Mesendoderm (in vitro differentiated cells): ENCODE measurements at regions not wholly inside any gene's neighbourhood (a gene's known extent, or its start where the extent isn't known, plus 50 kb on each side); places are given as distances from the start of the nearest gene placed in this dataset.
A peak's percentile ranks its signal among the peaks of the same experiment; 100 is the strongest.

ENCODE experiments used
- DNase-seq: peaks from one replicate; pipeline ENCODE4 v3.0.0; 2013
- H2AK5ac ChIP-seq: 2 replicates; pipeline ENCODE4 v1.6.1; 2013; ENCODE audit warnings: low read length, inconsistent platforms
- H2BK120ac ChIP-seq: 2 replicates; pipeline ENCODE4 v1.6.1; 2013; ENCODE audit warnings: low read depth, mild to moderate bottlenecking, low read length, moderate library complexity, mixed read lengths
- H2BK15ac ChIP-seq: replicated peaks from 2 replicates; pipeline ENCODE4 v1.6.1; 2013; ENCODE audit warnings: low read depth, mild to moderate bottlenecking, moderate library complexity
- H2BK5ac ChIP-seq: 2 replicates; pipeline ENCODE4 v1.6.1; 2013; ENCODE audit warnings: low read length, inconsistent platforms
- H3K18ac ChIP-seq: 2 replicates; pipeline ENCODE4 v1.6.1; 2013; ENCODE audit warnings: mild to moderate bottlenecking, low read length, mixed read lengths
- H3K23ac ChIP-seq: one replicate; pipeline ENCODE4 v1.6.1; 2013; ENCODE audit warnings: low read length
- H3K27ac ChIP-seq: 2 replicates; pipeline ENCODE4 v1.5.1; 2013; ENCODE audit warnings: low read depth, mild to moderate bottlenecking, inconsistent platforms, low read length, moderate library complexity
- H3K27me3 ChIP-seq: 2 replicates; pipeline ENCODE4 v1.6.1; 2013; ENCODE audit warnings: low read length, control low read depth, mild to moderate bottlenecking, inconsistent platforms; ENCODE audit not compliant: insufficient read depth, poor library complexity
- H3K36me3 ChIP-seq: 2 replicates; pipeline ENCODE4 v1.6.1; 2013; ENCODE audit warnings: low read length, inconsistent platforms; ENCODE audit not compliant: control insufficient read depth, insufficient read depth
- H3K4ac ChIP-seq: one replicate; pipeline ENCODE4 v1.6.1; 2013; ENCODE audit warnings: low read depth, mild to moderate bottlenecking, low read length, moderate library complexity
- H3K4me1 ChIP-seq: 2 replicates; pipeline ENCODE4 v1.6.1; 2013; ENCODE audit warnings: low read depth, low read length, inconsistent platforms; ENCODE audit not compliant: control insufficient read depth
- H3K4me2 ChIP-seq: 2 replicates; pipeline ENCODE4 v1.6.1; 2013; ENCODE audit warnings: low read length
- H3K4me3 ChIP-seq: 2 replicates; pipeline ENCODE4 v1.5.1; 2013; ENCODE audit warnings: mild to moderate bottlenecking, low read length
- H3K56ac ChIP-seq: one replicate; pipeline ENCODE4 v1.6.1; 2013; ENCODE audit warnings: low read length
- H3K79me1 ChIP-seq: 2 replicates; pipeline ENCODE4 v1.6.1; 2013; ENCODE audit warnings: low read length, inconsistent platforms
- H3K79me2 ChIP-seq: 2 replicates; pipeline ENCODE4 v1.6.1; 2013; ENCODE audit warnings: mild to moderate bottlenecking, low read length; ENCODE audit not compliant: control insufficient read depth, insufficient read depth
- H3K9ac ChIP-seq: 2 replicates; pipeline ENCODE4 v1.6.1; 2013; ENCODE audit warnings: low read length, inconsistent platforms
- H4K5ac ChIP-seq: one replicate; pipeline ENCODE4 v1.6.1; 2013; ENCODE audit warnings: low read length
- H4K8ac ChIP-seq: one replicate; pipeline ENCODE4 v1.6.1; 2013; ENCODE audit warnings: low read depth, mild to moderate bottlenecking, control low read depth, low read length, moderate library complexity
- WGBS: extraction: QIAGEN DNeasy Blood & Tissue Kit; methylation state at CpG from one replicate; pipeline ENCODE4 v1.1.7; 2013; ENCODE audit warnings: low lambda C conversion rate, missing lambda C conversion rate; ENCODE audit not compliant: insufficient coverage; ENCODE audit errors: extremely low coverage; 5-methylcytosine and 5-hydroxymethylcytosine counted together

DNA sequence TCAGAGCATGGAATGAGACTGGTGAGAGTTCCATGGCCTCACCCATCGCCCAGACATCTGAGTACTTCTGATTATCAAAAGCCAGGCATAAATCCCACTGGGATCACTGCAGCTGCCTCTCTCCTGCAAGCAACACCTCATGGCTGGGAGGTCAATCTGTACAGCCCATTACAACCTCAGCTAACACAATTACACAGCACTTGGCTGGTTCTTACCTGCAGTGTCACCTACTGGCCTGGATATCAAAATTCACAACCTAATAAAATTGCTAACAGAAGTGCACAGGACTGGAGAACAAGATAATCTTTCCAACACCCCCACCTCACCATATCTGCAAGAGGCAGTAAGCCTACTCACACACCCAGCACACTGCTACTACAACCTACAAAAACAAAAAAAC is 341.7 kb upstream of the NDST3 start:
- no peak overlapping the region for H3K56ac ChIP-seq
- no peak overlapping the region for H3K18ac ChIP-seq
- H3K4me1 ChIP-seq: no peaks in the 10 kb centered on the region
- no peak overlapping the region for H2BK15ac ChIP-seq
- H3K4me3 ChIP-seq: no peak overlapping the region
- no peak overlapping the region for H3K27ac ChIP-seq
- H3K4ac ChIP-seq: no peak overlapping the region
- no peaks in the 10 kb centered on the region for H3K27me3 ChIP-seq
- H3K79me2 ChIP-seq: no peaks in the 10 kb centered on the region
- H3K79me1 ChIP-seq: no peaks in the 10 kb centered on the region
- no peak overlapping the region for H3K4me2 ChIP-seq
- no peak overlapping the region for H3K9ac ChIP-seq
- no peak overlapping the region for H2AK5ac ChIP-seq
- no peak overlapping the region for H2BK5ac ChIP-seq
- H4K5ac ChIP-seq: no peak overlapping the region
- no peak overlapping the region for H3K23ac ChIP-seq
- no peak overlapping the region for H2BK120ac ChIP-seq
- DNase-seq: peak; percentile 22
- no peak overlapping the region for H4K8ac ChIP-seq
- WGBS: no CpG with 5 or more reads among the region's 1 CpG
- no peaks in the 10 kb centered on the region for H3K36me3 ChIP-seq

DNA sequence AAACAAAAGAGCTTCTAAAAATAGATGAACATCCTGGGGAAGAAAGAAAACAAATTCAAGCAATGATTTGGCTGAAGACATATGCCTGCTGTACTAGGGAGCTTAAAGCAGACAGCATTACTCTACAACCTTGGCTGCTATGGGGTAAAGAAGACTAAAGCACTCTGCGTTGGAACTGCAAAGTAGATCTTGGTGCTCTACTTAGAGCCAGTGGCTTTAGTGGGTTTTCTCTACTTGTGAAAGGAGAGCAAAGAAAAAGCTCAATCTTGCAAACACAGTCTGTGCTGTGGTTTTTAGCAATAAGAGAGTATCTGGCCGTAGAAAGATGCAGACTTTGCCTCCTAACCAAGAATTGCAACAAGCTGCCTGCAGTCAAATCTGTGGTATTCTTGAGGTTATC is 334.7 kb upstream of the NDST3 start:
- no CpG with 5 or more reads among the region's 2 CpGs for WGBS

DNA sequence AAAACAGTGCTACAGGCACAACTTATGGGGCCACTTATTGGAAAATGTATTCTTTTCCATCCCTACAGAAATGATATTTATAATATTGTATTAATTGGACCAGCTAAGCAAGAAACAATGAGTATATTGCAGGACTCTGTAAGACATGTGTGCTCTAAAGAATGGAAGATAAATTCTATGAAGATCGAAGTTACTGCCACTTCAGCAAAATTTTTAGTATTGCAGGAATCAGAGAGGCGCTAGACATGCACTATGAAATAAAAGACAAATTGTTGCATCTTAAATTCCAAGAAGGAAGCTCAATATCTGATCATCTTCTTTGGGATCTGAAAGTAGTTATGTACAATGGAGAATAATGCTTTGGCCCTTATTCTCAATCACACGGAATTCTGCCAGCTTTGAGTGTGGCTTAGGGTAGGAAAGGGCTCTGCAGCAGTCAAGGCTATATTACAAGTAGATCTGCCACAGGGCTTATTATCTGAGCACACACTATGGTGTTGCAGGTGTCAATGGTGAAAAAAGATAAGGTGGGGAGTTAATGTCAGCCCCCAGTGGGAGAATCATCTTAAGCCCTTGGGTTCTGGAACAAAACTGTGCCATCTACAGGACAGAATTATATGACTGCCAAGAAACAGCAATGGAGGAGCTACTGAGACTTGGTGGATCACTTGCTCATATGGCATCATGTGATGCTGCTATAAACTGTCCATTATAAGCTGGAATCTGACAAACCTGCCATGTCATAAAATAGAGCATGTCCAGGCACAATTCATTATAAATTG is 334.0 kb upstream of the NDST3 start:
- no CpG with 5 or more reads among the region's 3 CpGs for WGBS

More for the DNA sequence above, 334.7 kb upstream of the NDST3 start:
- no peak overlapping the region for H3K4me2 ChIP-seq
- no peak overlapping the region for H2BK15ac ChIP-seq
- no peak overlapping the region for H4K8ac ChIP-seq
- no peak overlapping the region for H3K27ac ChIP-seq
- H2BK120ac ChIP-seq: no peak overlapping the region
- H3K4ac ChIP-seq: no peak overlapping the region
- no peak overlapping the region for H2AK5ac ChIP-seq
- H3K79me2 ChIP-seq: no peaks in the 10 kb centered on the region
- no peak overlapping the region for H3K56ac ChIP-seq
- H2BK5ac ChIP-seq: no peak overlapping the region
- DNase-seq: peak; percentile 8
- no peaks in the 10 kb centered on the region for H3K27me3 ChIP-seq
- H3K79me1 ChIP-seq: no peaks in the 10 kb centered on the region
- peak overlapping the region; percentile 75 for H3K18ac ChIP-seq
- peaks cover 4% of the 10 kb centered on the region for H3K4me1 ChIP-seq
- H3K9ac ChIP-seq: no peak overlapping the region
- H3K36me3 ChIP-seq: no peaks in the 10 kb centered on the region
- H3K23ac ChIP-seq: no peak overlapping the region
- no peak overlapping the region for H3K4me3 ChIP-seq
- no peak overlapping the region for H4K5ac ChIP-seq

DNA sequence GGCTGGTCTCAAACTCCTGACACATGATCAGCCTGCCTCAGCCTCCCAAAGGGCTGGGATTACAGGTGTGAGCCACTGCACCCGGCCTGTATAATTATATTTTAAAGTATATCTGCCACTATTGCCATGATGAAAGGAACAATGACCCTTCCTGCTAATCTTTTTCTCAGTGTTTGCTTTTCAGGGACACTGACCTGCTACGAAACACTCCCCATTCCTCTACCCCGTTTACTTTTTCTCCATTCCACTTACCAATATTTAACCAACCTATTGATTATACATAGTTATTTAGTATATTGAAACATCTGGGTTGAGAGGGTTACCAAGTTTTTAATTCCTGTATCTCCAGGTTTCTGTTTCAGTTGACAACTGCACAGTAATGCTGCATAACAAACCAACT is 331.9 kb upstream of the NDST3 start:
- Histone ChIP-seq H3K36me3 (no peaks in the 10 kb centered on the region), H3K4me2 (no peak overlapping the region), H4K5ac (no peak overlapping the region), H2AK5ac (no peak overlapping the region), H2BK5ac (no peak overlapping the region), H3K4me1 (peaks cover 4% of the 10 kb centered on the region), H4K8ac (no peak overlapping the region), H3K79me2 (no peaks in the 10 kb centered on the region), H3K4ac (no peak overlapping the region), H3K23ac (no peak overlapping the region), H2BK15ac (peak overlapping the region; percentile 36), H3K79me1 (no peaks in the 10 kb centered on the region), H3K27ac (no peak overlapping the region), H3K4me3 (no peak overlapping the region), H3K56ac (no peak overlapping the region), H3K18ac (no peak overlapping the region), H3K9ac (no peak overlapping the region), H3K27me3 (no peaks in the 10 kb centered on the region), H2BK120ac (no peak overlapping the region)
- WGBS: 100% methylated on average over 2 of the region's 3 CpGs
- no peak for DNase-seq

More for the DNA sequence above, 334.0 kb upstream of the NDST3 start:
- no peak overlapping the region for H3K4ac ChIP-seq
- no peak overlapping the region for H3K9ac ChIP-seq
- H2BK15ac ChIP-seq: no peak overlapping the region
- no peak overlapping the region for H3K56ac ChIP-seq
- H3K18ac ChIP-seq: no peak overlapping the region
- DNase-seq: peak; percentile 91
- no peak overlapping the region for H3K27ac ChIP-seq
- H3K79me1 ChIP-seq: no peaks in the 10 kb centered on the region
- H3K23ac ChIP-seq: no peak overlapping the region
- no peak overlapping the region for H4K5ac ChIP-seq
- no peak overlapping the region for H2AK5ac ChIP-seq
- no peaks in the 10 kb centered on the region for H3K36me3 ChIP-seq
- H2BK5ac ChIP-seq: no peak overlapping the region
- H3K4me2 ChIP-seq: no peak overlapping the region
- H4K8ac ChIP-seq: no peak overlapping the region
- H2BK120ac ChIP-seq: no peak overlapping the region
- no peaks in the 10 kb centered on the region for H3K27me3 ChIP-seq
- no peaks in the 10 kb centered on the region for H3K79me2 ChIP-seq
- H3K4me1 ChIP-seq: peaks cover 4% of the 10 kb centered on the region
- no peak overlapping the region for H3K4me3 ChIP-seq

DNA sequence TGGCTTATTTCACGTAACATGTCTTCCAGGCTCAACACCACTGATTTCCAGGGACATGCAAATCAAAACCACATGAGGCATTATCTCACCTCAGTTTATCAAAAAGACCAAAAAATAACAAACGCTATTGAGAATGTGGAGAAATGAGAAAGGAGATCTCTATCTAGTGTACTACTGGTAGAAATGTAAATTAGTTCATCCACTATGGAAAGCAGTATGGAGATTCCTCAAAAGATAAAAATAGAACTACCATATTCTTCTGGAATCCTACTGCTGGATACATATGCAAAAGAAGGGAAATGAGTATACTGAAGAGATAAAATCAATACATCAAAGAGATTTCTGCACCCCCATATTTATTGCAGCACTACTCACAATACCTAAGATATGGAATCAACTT is 329.6 kb upstream of the NDST3 start:
- Histone ChIP-seq H3K23ac (no peak overlapping the region), H3K36me3 (no peaks in the 10 kb centered on the region), H3K4me3 (no peak overlapping the region), H3K27ac (no peak overlapping the region), H4K8ac (no peak overlapping the region), H2BK5ac (no peak overlapping the region), H3K79me2 (no peaks in the 10 kb centered on the region), H3K4ac (no peak overlapping the region), H2BK15ac (no peak overlapping the region), H3K4me2 (no peak overlapping the region), H3K9ac (no peak overlapping the region), H4K5ac (no peak overlapping the region), H3K27me3 (no peaks in the 10 kb centered on the region), H3K79me1 (no peaks in the 10 kb centered on the region), H2BK120ac (no peak overlapping the region), H3K4me1 (peaks cover 2% of the 10 kb centered on the region), H3K18ac (no peak overlapping the region), H2AK5ac (no peak overlapping the region), H3K56ac (no peak overlapping the region)
- no CpG with 5 or more reads among the region's 2 CpGs for WGBS
- no peak for DNase-seq

DNA sequence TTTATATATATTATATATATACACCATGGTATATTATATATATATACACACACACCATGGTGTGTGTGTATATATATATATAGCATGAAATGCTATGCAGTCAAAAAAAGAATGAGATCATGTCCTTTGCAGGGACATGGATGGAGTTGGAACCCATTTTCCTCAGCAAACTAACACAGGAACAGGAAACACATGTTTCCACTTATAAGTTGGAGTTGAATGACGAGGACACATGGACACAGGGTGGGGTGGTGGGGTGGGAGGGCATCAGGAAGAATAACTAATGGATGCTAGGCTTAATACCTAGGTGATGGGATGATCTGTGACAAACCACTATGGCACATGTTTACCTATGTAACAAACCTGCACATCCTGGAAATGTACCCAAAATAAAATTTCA is 293.6 kb upstream of the NDST3 start:
- no peak overlapping the region for H4K8ac ChIP-seq
- no peak overlapping the region for H3K56ac ChIP-seq
- H3K79me1 ChIP-seq: no peaks in the 10 kb centered on the region
- no peak overlapping the region for H2BK15ac ChIP-seq
- no peaks in the 10 kb centered on the region for H3K79me2 ChIP-seq
- H3K23ac ChIP-seq: no peak overlapping the region
- no peak overlapping the region for H2AK5ac ChIP-seq
- H3K36me3 ChIP-seq: no peaks in the 10 kb centered on the region
- no peak overlapping the region for H3K27ac ChIP-seq
- no peak overlapping the region for H2BK5ac ChIP-seq
- no peak for DNase-seq
- no peak overlapping the region for H3K9ac ChIP-seq
- no peak overlapping the region for H3K4me2 ChIP-seq
- H3K4ac ChIP-seq: no peak overlapping the region
- H2BK120ac ChIP-seq: no peak overlapping the region
- no peak overlapping the region for H3K18ac ChIP-seq
- no CpG with 5 or more reads among the region's 1 CpG for WGBS
- H3K4me3 ChIP-seq: no peak overlapping the region
- no peaks in the 10 kb centered on the region for H3K4me1 ChIP-seq
- H4K5ac ChIP-seq: no peak overlapping the region
- no peaks in the 10 kb centered on the region for H3K27me3 ChIP-seq
